ENCODE measurements at regions not wholly inside any gene's neighbourhood (a gene's known extent, or its start where the extent isn't known, plus 50 kb on each side); places are given as distances from the start of the nearest gene placed in this dataset.

GRCh38 chr7:30226614-30227268 is 57.7 kb upstream of the ZNRF2 start:
- TF ChIP-seq POLR2A (IDR thresholded peaks at IDR 0.05) (no peak), CTCF (IDR thresholded peaks at IDR 0.05) (peak in 1 of 6 experiments; percentile 10)
- 77 to 84% (median 80%) methylated on average over 12 of the region's 12 CpGs for WGBS, 4 donors
- peaks cover 0 to 20% of the 10 kb centered on the region in 2 donors for H3K4me1 ChIP-seq (replicated peaks in 1 of 2)
- intact Hi-C loops (cut with DNase I), result no loop called here
- peak overlapping the region in 2 of 5 donors; percentile 53 to 69 for H3K27ac ChIP-seq
- no peaks in the 10 kb centered on the region for H3K9me3 ChIP-seq (replicated peaks in 1 of 3)
- H3K4me3 ChIP-seq, result no peak overlapping the region
- H3K27me3 ChIP-seq, result no peaks in the 10 kb centered on the region
- no peaks in the 10 kb centered on the region for H3K36me3 ChIP-seq (replicated peaks in 1 of 2)
- no peak for DNase-seq

- TF ChIP-seq POLR2A (IDR thresholded peaks at IDR 0.05) (no peak), CTCF (IDR thresholded peaks at IDR 0.05) (no peak)
- Histone ChIP-seq H3K4me1 (replicated peaks in 1 of 2) (peaks cover 0 to 6% of the 10 kb centered on the region in 2 donors), H3K27me3 (no peaks in the 10 kb centered on the region), H3K9me3 (replicated peaks in 1 of 3) (no peaks in the 10 kb centered on the region), H3K27ac (no peak overlapping the region), H3K4me3 (no peak overlapping the region), H3K36me3 (replicated peaks in 1 of 2) (no peaks in the 10 kb centered on the region)
- DNase-seq, result no peak
- intact Hi-C loops (cut with DNase I), result no loop called here
- WGBS, 4 donors, result 88 to 100% (median 89%) methylated on average over 1 of the region's 1 CpG
These were observed 53.1 kb upstream of the ZNRF2 start for GRCh38 chr7:30231271-30231670.

GRCh38 chr7:30232391-30232790 is 52.0 kb upstream of the ZNRF2 start:
- H3K36me3 ChIP-seq (replicated peaks in 1 of 2), result no peaks in the 10 kb centered on the region
- intact Hi-C loops (cut with DNase I), result no loop called here
- no peaks in the 10 kb centered on the region for H3K9me3 ChIP-seq (replicated peaks in 1 of 3)
- H3K4me3 ChIP-seq, result no peak overlapping the region
- no peak overlapping the region for H3K27ac ChIP-seq
- no peaks in the 10 kb centered on the region for H3K4me1 ChIP-seq (replicated peaks in 1 of 2)
- 87 to 92% (median 89%) methylated on average over 4 of the region's 4 CpGs for WGBS, 4 donors
- H3K27me3 ChIP-seq, result no peaks in the 10 kb centered on the region
- DNase-seq, result no peak
- TF ChIP-seq CTCF (IDR thresholded peaks at IDR 0.05), result no peak
- TF ChIP-seq POLR2A (IDR thresholded peaks at IDR 0.05), result no peak
